Peyer's patch (tissue), 4 donors: ENCODE measurements at regions not wholly inside any gene's neighbourhood (a gene's known extent, or its start where the extent isn't known, plus 50 kb on each side); places are given as distances from the start of the nearest gene placed in this dataset.

Experiments used
- DNase-seq, 3 donors: peaks; one replicate each; pipeline ENCODE4 v3.0.0-alpha.2; 2017 to 2019
- H3K27ac ChIP-seq, 4 donors: fragments of 200-600 bp; sonication (generic); one replicate each; pipeline ENCODE4 v1.5.1; 2016 to 2019
- H3K27me3 ChIP-seq, 2 donors: fragments of 200-600 bp; sonication (generic); one replicate each; pipeline ENCODE4 v1.5.1; 2019
- H3K36me3 ChIP-seq, 3 donors: fragments of 200-600 bp; sonication (generic); one replicate each; pipeline ENCODE4 v1.5.1; 2016 to 2019
- H3K4me1 ChIP-seq, 4 donors: fragments of 200-600 bp; sonication (generic); one replicate each; pipeline ENCODE4 v1.5.1; 2016 to 2019
- H3K4me3 ChIP-seq, 4 donors: fragments of 200-600 bp; sonication (generic); 1 replicate in 3 of 4; 2 replicates in 1 of 4; pipeline ENCODE4 v1.5.1; 2016 to 2019; ENCODE audit warnings: mild to moderate bottlenecking in 1 of 4
- H3K9me3 ChIP-seq, 4 donors: fragments of 200-600 bp; sonication (generic); one replicate each; pipeline ENCODE4 v1.5.1; 2016 to 2019; ENCODE audit warnings: mild to moderate bottlenecking in 1 of 4
- CTCF ChIP-seq, 6 experiments: fragments of 450-650 bp in 4 of 6; fragments of 200-600 bp in 2 of 6; sonication (generic) in 1 of 6; IDR thresholded peaks; one replicate each; pipeline ENCODE4 v1.5.1; 2017 to 2019; ENCODE audit warnings: antibody characterized with exemption in 6 of 6, mild to moderate bottlenecking in 3 of 6, moderate library complexity in 1 of 6
- POLR2A ChIP-seq, 2 donors: fragments of 450-650 bp; IDR thresholded peaks; one replicate each; pipeline ENCODE4 v1.5.1; 2017; ENCODE audit warnings: antibody characterized with exemption in 2 of 2, mild to moderate bottlenecking in 2 of 2, moderate library complexity in 2 of 2

- H3K4me3 ChIP-seq = no peak overlapping the region
- H3K27me3 ChIP-seq = no peaks in the 10 kb centered on the region
- H3K36me3 ChIP-seq = no peaks in the 10 kb centered on the region
- no peaks in the 10 kb centered on the region for H3K9me3 ChIP-seq
- DNase-seq = no peak
- TF ChIP-seq POLR2A (IDR thresholded peaks at IDR 0.05) (no peak), CTCF (IDR thresholded peaks at IDR 0.05) (no peak)
- no peaks in the 10 kb centered on the region for H3K4me1 ChIP-seq
- no peak overlapping the region for H3K27ac ChIP-seq
Measured at GRCh38 chr21:24988941-24989340, 618.3 kb downstream of the MRPL39 start.

- no peaks in the 10 kb centered on the region for H3K36me3 ChIP-seq
- TF ChIP-seq POLR2A (IDR thresholded peaks at IDR 0.05) (no peak), CTCF (IDR thresholded peaks at IDR 0.05) (no peak)
- no peaks in the 10 kb centered on the region for H3K27me3 ChIP-seq
- peaks cover 0 to 9% (median 0%) of the 10 kb centered on the region in 4 donors for H3K9me3 ChIP-seq
- no peak overlapping the region for H3K4me3 ChIP-seq
- H3K27ac ChIP-seq = no peak overlapping the region
- no peak for DNase-seq
- H3K4me1 ChIP-seq = no peaks in the 10 kb centered on the region
Measured at GRCh38 chr21:24976238-24976637, 631.0 kb downstream of the MRPL39 start.

- H3K27me3 ChIP-seq = no peaks in the 10 kb centered on the region
- TF ChIP-seq CTCF (IDR thresholded peaks at IDR 0.05) (no peak), POLR2A (IDR thresholded peaks at IDR 0.05) (no peak)
- no peaks in the 10 kb centered on the region for H3K4me1 ChIP-seq
- no peak overlapping the region for H3K27ac ChIP-seq
- DNase-seq = no peak
- no peaks in the 10 kb centered on the region for H3K36me3 ChIP-seq
- no peak overlapping the region for H3K4me3 ChIP-seq
- H3K9me3 ChIP-seq = peaks cover 0 to 9% (median 0%) of the 10 kb centered on the region in 4 donors
Measured at GRCh38 chr21:24969068-24969467, 638.2 kb downstream of the MRPL39 start.

GRCh38 chr21:24955275-24955961, 651.9 kb downstream of the MRPL39 start:
- Histone ChIP-seq H3K9me3 (no peaks in the 10 kb centered on the region), H3K27ac (no peak overlapping the region), H3K4me3 (no peak overlapping the region), H3K4me1 (no peaks in the 10 kb centered on the region), H3K36me3 (no peaks in the 10 kb centered on the region), H3K27me3 (no peaks in the 10 kb centered on the region)
- peak in 2 of 3 donors; percentile 68 to 75 for DNase-seq
- TF ChIP-seq POLR2A (IDR thresholded peaks at IDR 0.05) = no peak
- no peak for TF ChIP-seq CTCF (IDR thresholded peaks at IDR 0.05)

- Histone ChIP-seq H3K27me3 (no peaks in the 10 kb centered on the region), H3K4me1 (no peaks in the 10 kb centered on the region), H3K36me3 (no peaks in the 10 kb centered on the region), H3K9me3 (no peaks in the 10 kb centered on the region), H3K27ac (no peak overlapping the region), H3K4me3 (no peak overlapping the region)
- TF ChIP-seq CTCF (IDR thresholded peaks at IDR 0.05) (no peak), POLR2A (IDR thresholded peaks at IDR 0.05) (no peak)
- no peak for DNase-seq
Measured at GRCh38 chr21:24948186-24948585, 659.1 kb downstream of the MRPL39 start.

GRCh38 chr21:24945910-24946309, 661.4 kb downstream of the MRPL39 start:
- Histone ChIP-seq H3K27me3 (no peaks in the 10 kb centered on the region), H3K9me3 (no peaks in the 10 kb centered on the region), H3K27ac (no peak overlapping the region), H3K4me1 (no peaks in the 10 kb centered on the region), H3K4me3 (no peak overlapping the region), H3K36me3 (no peaks in the 10 kb centered on the region)
- TF ChIP-seq CTCF (IDR thresholded peaks at IDR 0.05) (no peak), POLR2A (IDR thresholded peaks at IDR 0.05) (no peak)
- no peak for DNase-seq
